ENCODE measurements at regions not wholly inside any gene's neighbourhood (a gene's known extent, or its start where the extent isn't known, plus 50 kb on each side); places are given as distances from the start of the nearest gene placed in this dataset.

GRCh38 chr13:79973533-79973963, 367.4 kb downstream of the SPRY2 start:
- H3K4me3 ChIP-seq = no peak overlapping the region
- ATAC-seq = peak; percentile 31 to 72 (median 44)
- peak; percentile 38 to 54 (median 47) for TF ChIP-seq CTCF (IDR thresholded peaks at IDR 0.05)
- TF ChIP-seq POLR2A (IDR thresholded peaks at IDR 0.05) = no peak
- no peaks in the 10 kb centered on the region for H3K4me1 ChIP-seq
- H3K27me3 ChIP-seq = no peaks in the 10 kb centered on the region
- H3K9me3 ChIP-seq = no peaks in the 10 kb centered on the region
- no peak overlapping the region for H3K27ac ChIP-seq
- WGBS (ENCODE audit: insufficient coverage, low coverage, low lambda C conversion rate, missing lambda C conversion rate) = 20% methylated on average over 2 of the region's 4 CpGs
- intact Hi-C loops (cut with DNase I) = no loop called here
- H3K36me3 ChIP-seq = no peaks in the 10 kb centered on the region
- DNase-seq = no peak

- 81% methylated on average over 2 of the region's 2 CpGs for WGBS (ENCODE audit: insufficient coverage, low coverage, low lambda C conversion rate, missing lambda C conversion rate)
- no peaks in the 10 kb centered on the region for H3K27me3 ChIP-seq
- ATAC-seq (no peak), DNase-seq (no peak)
- H3K9me3 ChIP-seq = no peaks in the 10 kb centered on the region
- no peaks in the 10 kb centered on the region for H3K4me1 ChIP-seq
- H3K4me3 ChIP-seq = no peak overlapping the region
- no peaks in the 10 kb centered on the region for H3K36me3 ChIP-seq
- no peak overlapping the region for H3K27ac ChIP-seq
- intact Hi-C loops (cut with DNase I) = no loop called here
- TF ChIP-seq CTCF (IDR thresholded peaks at IDR 0.05) = no peak
- no peak for TF ChIP-seq POLR2A (IDR thresholded peaks at IDR 0.05)
These were observed 368.8 kb downstream of the SPRY2 start for GRCh38 chr13:79972066-79972569.

- intact Hi-C loops (cut with DNase I) = no loop called here
- Histone ChIP-seq H3K27me3 (no peaks in the 10 kb centered on the region), H3K4me3 (no peak overlapping the region), H3K4me1 (no peaks in the 10 kb centered on the region), H3K27ac (no peak overlapping the region), H3K9me3 (no peaks in the 10 kb centered on the region), H3K36me3 (no peaks in the 10 kb centered on the region)
- no peak for ATAC-seq
- WGBS (ENCODE audit: insufficient coverage, low coverage, low lambda C conversion rate, missing lambda C conversion rate) = 46% methylated on average over 2 of the region's 2 CpGs
- TF ChIP-seq CTCF (IDR thresholded peaks at IDR 0.05) (no peak), POLR2A (IDR thresholded peaks at IDR 0.05) (no peak)
- no peak for DNase-seq
These were observed 374.4 kb downstream of the SPRY2 start for GRCh38 chr13:79966493-79966895.

GRCh38 chr13:79966059-79966458, 374.9 kb downstream of the SPRY2 start:
- H3K36me3 ChIP-seq = no peaks in the 10 kb centered on the region
- DNase-seq = no peak
- H3K27ac ChIP-seq = no peak overlapping the region
- no peaks in the 10 kb centered on the region for H3K4me1 ChIP-seq
- ATAC-seq = no peak
- TF ChIP-seq POLR2A (IDR thresholded peaks at IDR 0.05) (no peak), CTCF (IDR thresholded peaks at IDR 0.05) (no peak)
- 71% methylated on average over 3 of the region's 3 CpGs for WGBS (ENCODE audit: insufficient coverage, low coverage, low lambda C conversion rate, missing lambda C conversion rate)
- H3K9me3 ChIP-seq = no peaks in the 10 kb centered on the region
- H3K27me3 ChIP-seq = no peaks in the 10 kb centered on the region
- intact Hi-C loops (cut with DNase I) = no loop called here
- H3K4me3 ChIP-seq = no peak overlapping the region

GRCh38 chr13:79946556-79946955, 394.4 kb downstream of the SPRY2 start:
- Histone ChIP-seq H3K36me3 (no peaks in the 10 kb centered on the region), H3K4me3 (no peak overlapping the region), H3K4me1 (no peaks in the 10 kb centered on the region), H3K27me3 (no peaks in the 10 kb centered on the region), H3K27ac (no peak overlapping the region), H3K9me3 (no peaks in the 10 kb centered on the region)
- TF ChIP-seq POLR2A (IDR thresholded peaks at IDR 0.05) (no peak), CTCF (IDR thresholded peaks at IDR 0.05) (no peak)
- intact Hi-C loops (cut with DNase I) = no loop called here
- ATAC-seq = no peak
- DNase-seq = no peak
- 80% methylated on average over 3 of the region's 3 CpGs for WGBS (ENCODE audit: insufficient coverage, low coverage, low lambda C conversion rate, missing lambda C conversion rate)
